ENCODE measurements at regions not wholly inside any gene's neighbourhood (a gene's known extent, or its start where the extent isn't known, plus 50 kb on each side); places are given as distances from the start of the nearest gene placed in this dataset.

DNA sequence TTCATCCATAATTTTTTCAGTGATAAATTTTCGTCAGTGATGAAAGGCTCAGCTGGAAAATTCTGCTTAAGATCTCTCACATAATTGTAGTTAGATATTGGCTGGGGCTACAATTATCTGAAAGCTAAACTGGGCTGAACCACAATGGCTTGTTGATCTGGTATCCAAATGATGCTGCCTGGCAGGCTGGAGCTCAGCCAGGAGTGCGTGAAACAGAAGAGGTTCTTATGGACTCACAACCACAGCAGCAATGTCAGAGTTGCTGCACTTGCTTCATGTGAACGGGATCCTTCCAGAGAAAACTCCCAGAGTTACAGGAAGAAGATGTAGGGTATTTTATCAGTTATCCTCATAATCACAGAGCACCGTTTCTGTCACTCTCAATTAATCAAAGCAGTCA lies 533.2 kb upstream of the POM121L12 start:
- Histone ChIP-seq H4K91ac (replicated peaks; ENCODE audit: insufficient read length, low read length) (no peak overlapping the region), H3K9me3 (ENCODE audit: insufficient read depth in 2 of 2, low read depth in 1 of 2, low read length in 1 of 2) (no peaks in the 10 kb centered on the region), H3K4me1 (replicated peaks in 1 of 4; ENCODE audit: control insufficient read depth in 3 of 4, insufficient read depth in 4 of 4, low read length in 3 of 4) (no peaks in the 10 kb centered on the region), H4K8ac (ENCODE audit: extremely low read depth, insufficient read depth, low read length) (no peak overlapping the region), H3K4ac (replicated peaks; ENCODE audit: insufficient read length, low read depth, low read length) (no peak overlapping the region), H3K56ac (replicated peaks; ENCODE audit: insufficient read length, low read depth, low read length) (no peak overlapping the region), H3K18ac (ENCODE audit: extremely low read depth, low read length) (no peak overlapping the region), H2BK5ac (ENCODE audit: low read depth, low read length) (no peak overlapping the region), H3K14ac (ENCODE audit: insufficient read length) (no peak overlapping the region), H3K27me3 (replicated peaks in 1 of 4; ENCODE audit: control insufficient read depth in 3 of 4, extremely low read depth in 1 of 4, insufficient read depth in 3 of 4, low read length in 3 of 4) (no peaks in the 10 kb centered on the region), H3K4me2 (ENCODE audit: insufficient read depth in 1 of 2, low read depth in 2 of 2, low read length in 2 of 2) (no peak overlapping the region), H3K79me1 (ENCODE audit: low read depth, low read length) (no peaks in the 10 kb centered on the region), H3K4me3 (ENCODE audit: extremely low read depth in 1 of 4, insufficient read depth in 2 of 4, low read depth in 3 of 4, low read length in 4 of 4) (no peak overlapping the region), H3K23ac (ENCODE audit: insufficient read length) (no peak overlapping the region), H4K5ac (ENCODE audit: insufficient read length, low read depth, low read length) (no peak overlapping the region), H3K36me3 (ENCODE audit: control insufficient read depth in 2 of 4, insufficient read depth in 4 of 4, low read length in 3 of 4) (no peaks in the 10 kb centered on the region), H3K27ac (ENCODE audit: low read depth, low read length) (no peak overlapping the region), H4K20me1 (replicated peaks in 1 of 2; ENCODE audit: control insufficient read depth in 1 of 2, insufficient read depth in 2 of 2, low read length in 2 of 2) (no peaks in the 10 kb centered on the region), H2BK15ac (ENCODE audit: low read length) (no peak overlapping the region), H3K79me2 (ENCODE audit: control insufficient read depth in 1 of 2, insufficient read depth in 2 of 2, low read length in 2 of 2) (no peaks in the 10 kb centered on the region), H2BK12ac (ENCODE audit: low read depth, low read length) (no peak overlapping the region), H2BK120ac (replicated peaks; ENCODE audit: low read depth, low read length) (no peak overlapping the region), H3K9ac (replicated peaks in 1 of 4; ENCODE audit: extremely low read depth in 1 of 4, low read depth in 3 of 4, low read length in 3 of 4) (no peak overlapping the region; a peak in 1 of 7 replicates), H2AFZ (ENCODE audit: low read length) (0 out of 2 replicates have a peak overlapping the region, but pooled peaks have one; percentile 45), H2BK20ac (ENCODE audit: low read length) (no peak overlapping the region), H2AK5ac (ENCODE audit: low read depth, low read length) (no peak overlapping the region), H3K23me2 (ENCODE audit: low read depth, low read length) (no peaks in the 10 kb centered on the region)
- FAIRE-seq (no peak), DNase-seq (ENCODE audit: low read depth in 1 of 2, low spot score in 2 of 2) (no peak)
- ChIA-PET POLR2A (ENCODE audit: partially characterized antibody) (no interaction called here), CTCF (ENCODE audit: partially characterized antibody) (interaction anchor here (0.8 kb wide), 1 partner anchor 333 kb away, joined by 3 read pairs; no protein-coding TSS in a partner anchor)
- TF ChIP-seq TBP (IDR thresholded peaks at IDR 0.05; ENCODE audit: low read depth, low read length), result no peak
- TF ChIP-seq KDM4A (IDR thresholded peaks at IDR 0.05; ENCODE audit: low read depth, low read length, severe bottlenecking), result no peak
- no peak for TF ChIP-seq GTF2F1 (IDR thresholded peaks at IDR 0.05; ENCODE audit: borderline replicate concordance, low read depth, low read length)
- no peak for TF ChIP-seq EZH2 (IDR thresholded peaks at IDR 0.05; ENCODE audit: low read depth, low read length, severe bottlenecking)
- TF ChIP-seq JUND (IDR thresholded peaks at IDR 0.05; ENCODE audit: low read length), result no peak
- TF ChIP-seq, protein P1, sequence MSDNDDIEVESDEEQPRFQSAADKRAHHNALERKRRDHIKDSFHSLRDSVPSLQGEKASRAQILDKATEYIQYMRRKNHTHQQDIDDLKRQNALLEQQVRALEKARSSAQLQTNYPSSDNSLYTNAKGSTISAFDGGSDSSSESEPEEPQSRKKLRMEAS (IDR thresholded peaks at IDR 0.05), result no peak
- no peak for TF ChIP-seq SP4 (IDR thresholded peaks at IDR 0.05; ENCODE audit: low read length)
- no peak for TF ChIP-seq CBX8 (IDR thresholded peaks at IDR 0.05; ENCODE audit: borderline replicate concordance, low read depth, low read length)
- TF ChIP-seq POU5F1 (IDR thresholded peaks at IDR 0.05; ENCODE audit: low read depth, low read length), result no peak
- 94% methylated on average over 4 of the region's 4 CpGs; no CpG with 5 or more reads in 1 of the 2 experiments for WGBS, 2 experiments (ENCODE audit: extremely low coverage in 1 of 2, insufficient coverage in 1 of 2, insufficient read length in 1 of 2, insufficient replicate concordance in 2 of 2, low coverage in 1 of 2, low lambda C conversion rate in 2 of 2, missing lambda C conversion rate in 1 of 2)

Measured in H1 (cell line).